Mammary epithelial cell (primary cell): ENCODE measurements at regions not wholly inside any gene's neighbourhood (a gene's known extent, or its start where the extent isn't known, plus 50 kb on each side); places are given as distances from the start of the nearest gene placed in this dataset.

Experiments used
- CTCF ChIP-seq, 2 donors: IDR thresholded peaks in 1 of 2; conservative IDR thresholded peaks in 1 of 2; 2 replicates each; pipeline ENCODE4 v1.5.1; 2011 to 2012; ENCODE audit warnings: inconsistent platforms in 2 of 2, low read length in 2 of 2, mild to moderate bottlenecking in 2 of 2, control low read depth in 1 of 2, low read depth in 1 of 2; ENCODE audit not compliant: insufficient read depth in 1 of 2; ENCODE audit errors: extremely low read depth in 1 of 2
- EZH2 ChIP-seq: IDR thresholded peaks from 2 replicates; pipeline ENCODE4 v1.6.1; 2012; ENCODE audit warnings: low read length, inconsistent platforms, borderline replicate concordance

DNA sequence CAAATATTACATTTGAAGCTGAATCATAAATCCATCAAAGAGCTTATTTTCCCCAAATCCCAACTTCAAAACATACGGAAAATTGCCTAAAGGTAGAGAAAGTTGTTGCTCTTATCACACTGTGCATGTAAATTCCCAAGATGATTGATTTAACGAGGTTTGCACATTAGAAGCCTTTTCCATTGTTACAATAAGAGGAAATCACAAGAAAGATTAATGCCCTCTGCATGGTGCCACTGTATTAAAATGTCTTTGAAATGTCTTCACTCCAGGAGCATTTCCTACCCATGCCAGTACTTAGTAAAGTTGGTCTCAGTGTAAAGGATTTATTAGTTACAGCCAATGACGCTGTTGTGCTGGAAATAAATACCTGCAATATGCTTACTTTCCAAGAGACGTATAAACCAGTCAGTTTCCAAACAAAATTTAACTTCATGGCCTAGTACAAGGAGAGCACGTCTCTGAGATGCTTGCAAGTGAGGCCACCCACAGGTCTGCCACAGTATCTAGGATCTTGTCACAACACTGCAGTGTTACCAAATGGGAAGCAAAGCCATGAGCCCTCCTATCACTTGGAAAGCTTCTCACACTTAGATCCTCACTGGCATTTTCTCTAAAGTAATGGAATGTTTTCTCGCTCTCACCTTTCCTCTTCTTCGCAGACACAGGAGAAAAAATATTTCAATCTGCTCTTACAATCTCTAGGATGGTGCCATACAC is 112.4 kb downstream of the CETN3 start:
- TF ChIP-seq CTCF (conservative IDR thresholded peaks at IDR 0.05 in 1 of 2, IDR thresholded peaks at IDR 0.05 in 1 of 2; ENCODE audit: extremely low read depth in 1 of 2, insufficient read depth in 1 of 2, low read depth in 1 of 2, low read length in 2 of 2) = no peak
- no peak for TF ChIP-seq EZH2
